GM21423 (cell line): ENCODE measurements at regions not wholly inside any gene's neighbourhood (a gene's known extent, or its start where the extent isn't known, plus 50 kb on each side); places are given as distances from the start of the nearest gene placed in this dataset.
"Not testable (repeated sequence)": the region's sequence is repeated elsewhere in the genome, so short reads cannot be mapped to it uniquely, and the experiment has no call there.

Experiments used
- ATAC-seq: cut with Tn5 transposase; IDR thresholded peaks from one replicate; pipeline ENCODE4 v1.9.1; 2021; ENCODE audit warnings: mild to moderate bottlenecking, moderate library complexity; ENCODE audit not compliant: unreplicated experiment

- no peak for ATAC-seq
Measured at GRCh38 chr12:115377779-115378178, 693.8 kb upstream of the TBX3 start.

GRCh38 chr12:115377230-115377629, 693.3 kb upstream of the TBX3 start:
- ATAC-seq: no peak

- peak; percentile 96 for ATAC-seq
Measured at GRCh38 chr12:115375186-115375991, 691.4 kb upstream of the TBX3 start.

- peak; percentile 12 for ATAC-seq
Measured at GRCh38 chr12:115374480-115375185, 690.7 kb upstream of the TBX3 start.

- ATAC-seq: no peak
Measured at GRCh38 chr12:115371711-115372110, 687.7 kb upstream of the TBX3 start.

- ATAC-seq: no peak
Measured at GRCh38 chr12:115370650-115371049, 686.7 kb upstream of the TBX3 start.

GRCh38 chr12:115370207-115370606, 686.2 kb upstream of the TBX3 start:
- ATAC-seq: no peak

- ATAC-seq: not testable (repeated sequence)
Measured at GRCh38 chr12:115366277-115366676, 682.3 kb upstream of the TBX3 start.

GRCh38 chr12:115365765-115366164, 681.8 kb upstream of the TBX3 start:
- not testable (repeated sequence) for ATAC-seq

- no peak for ATAC-seq
Measured at GRCh38 chr12:115364921-115365320, 680.9 kb upstream of the TBX3 start.

- ATAC-seq: no peak
Measured at GRCh38 chr12:115362339-115362976, 678.5 kb upstream of the TBX3 start.

- no peak for ATAC-seq
Measured at GRCh38 chr12:115357681-115358080, 673.7 kb upstream of the TBX3 start.

- ATAC-seq: no peak
Measured at GRCh38 chr12:115355301-115355700, 671.3 kb upstream of the TBX3 start.

- ATAC-seq: no peak
Measured at GRCh38 chr12:115354007-115354890, 670.3 kb upstream of the TBX3 start.

GRCh38 chr12:115353467-115353866, 669.5 kb upstream of the TBX3 start:
- no peak for ATAC-seq

- ATAC-seq: no peak
Measured at GRCh38 chr12:115351514-115352077, 667.6 kb upstream of the TBX3 start.

- ATAC-seq: no peak
Measured at GRCh38 chr12:115349711-115350110, 665.7 kb upstream of the TBX3 start.

- ATAC-seq: no peak
Measured at GRCh38 chr12:115348301-115348700, 664.3 kb upstream of the TBX3 start.

- no peak for ATAC-seq
Measured at GRCh38 chr12:115343601-115344000, 659.6 kb upstream of the TBX3 start.

GRCh38 chr12:115343008-115343407, 659.0 kb upstream of the TBX3 start:
- no peak for ATAC-seq
